Transverse colon (tissue), 3 donors: ENCODE measurements at regions not wholly inside any gene's neighbourhood (a gene's known extent, or its start where the extent isn't known, plus 50 kb on each side); places are given as distances from the start of the nearest gene placed in this dataset.

Source experiments
- CTCF ChIP-seq, 5 experiments: fragments of 200-600 bp in 3 of 5; fragments of 450-650 bp in 2 of 5; sonication (generic) in 3 of 5; IDR thresholded peaks; 1 replicate in 2 of 5; 2 replicates in 3 of 5; pipeline ENCODE4 v1.5.1; 2016 to 2017; ENCODE audit warnings: antibody characterized with exemption in 5 of 5, inconsistent platforms in 3 of 5, mild to moderate bottlenecking in 2 of 5, moderate library complexity in 1 of 5
- EP300 ChIP-seq: sonication (generic); formaldehyde crosslinking; IDR thresholded peaks from one replicate; pipeline ENCODE4 v1.6.1; 2017; ENCODE audit warnings: antibody characterized with exemption, low read depth
- POLR2A ChIP-seq: fragments of 450-650 bp; IDR thresholded peaks from one replicate; pipeline ENCODE4 v1.6.1; 2016; ENCODE audit warnings: antibody characterized with exemption, mild to moderate bottlenecking, moderate library complexity

- TF ChIP-seq CTCF (IDR thresholded peaks at IDR 0.05) (no peak), EP300 (no peak), POLR2A (no peak)
These were observed 778.4 kb upstream of the AADAT start for GRCh38 chr4:170868170-170868569.
